ENCODE measurements at regions not wholly inside any gene's neighbourhood (a gene's known extent, or its start where the extent isn't known, plus 50 kb on each side); places are given as distances from the start of the nearest gene placed in this dataset.
A peak's percentile ranks its signal among the peaks of the same experiment; 100 is the strongest.

DNA sequence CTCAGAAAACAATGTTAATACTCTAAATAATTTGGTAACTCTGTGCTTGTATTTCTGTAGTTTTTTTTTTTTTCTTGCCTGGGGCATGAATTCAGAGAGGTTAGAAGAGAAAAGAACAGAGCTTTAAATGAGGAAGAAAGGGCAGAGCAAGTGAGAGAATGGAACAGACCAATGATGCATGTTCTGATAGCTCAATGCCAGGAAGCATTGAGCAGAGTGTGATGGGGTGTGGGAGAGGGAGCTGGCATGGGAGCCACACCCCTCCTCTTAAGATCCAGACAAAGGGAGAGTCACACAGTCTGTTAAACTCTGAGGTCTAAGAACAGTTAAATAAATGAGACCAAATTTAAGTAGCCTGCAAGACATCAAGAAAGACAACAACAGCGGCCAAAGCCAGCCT lies 538.6 kb downstream of the TUSC7 start:
- DNase-seq, result no peak
- H3K56ac ChIP-seq (ENCODE audit: low read length), result no peak overlapping the region
- H3K18ac ChIP-seq (ENCODE audit: low read length), result no peak overlapping the region
- no peak overlapping the region for H2BK15ac ChIP-seq (replicated peaks; ENCODE audit: low read depth)
- no peak overlapping the region for H3K4me2 ChIP-seq (ENCODE audit: low read length)
- H2BK120ac ChIP-seq (ENCODE audit: low read depth, low read length), result no peak overlapping the region
- WGBS (ENCODE audit: extremely low coverage, insufficient coverage, low lambda C conversion rate), result no CpG with 5 or more reads among the region's 1 CpG
- H4K5ac ChIP-seq (ENCODE audit: low read length), result no peak overlapping the region
- no peak overlapping the region for H3K27ac ChIP-seq (ENCODE audit: low read depth, low read length)
- no peaks in the 10 kb centered on the region for H3K36me3 ChIP-seq (ENCODE audit: control insufficient read depth, insufficient read depth, low read length)
- H2BK5ac ChIP-seq (ENCODE audit: low read length), result no peak overlapping the region
- no peak overlapping the region for H4K8ac ChIP-seq (ENCODE audit: low read depth, low read length)
- no peak overlapping the region for H3K23ac ChIP-seq (ENCODE audit: low read length)
- H3K79me1 ChIP-seq (ENCODE audit: low read length), result no peaks in the 10 kb centered on the region
- H2AK5ac ChIP-seq (ENCODE audit: low read length), result no peak overlapping the region
- H3K4me1 ChIP-seq (ENCODE audit: control insufficient read depth, low read depth, low read length), result no peaks in the 10 kb centered on the region
- H3K79me2 ChIP-seq (ENCODE audit: control insufficient read depth, insufficient read depth, low read length), result no peaks in the 10 kb centered on the region
- no peak overlapping the region for H3K4ac ChIP-seq (ENCODE audit: low read depth, low read length)
- H3K4me3 ChIP-seq (ENCODE audit: low read length), result no peak overlapping the region
- no peak overlapping the region for H3K9ac ChIP-seq (ENCODE audit: low read length)
- no peaks in the 10 kb centered on the region for H3K27me3 ChIP-seq (ENCODE audit: insufficient read depth, low read length, poor library complexity)

DNA sequence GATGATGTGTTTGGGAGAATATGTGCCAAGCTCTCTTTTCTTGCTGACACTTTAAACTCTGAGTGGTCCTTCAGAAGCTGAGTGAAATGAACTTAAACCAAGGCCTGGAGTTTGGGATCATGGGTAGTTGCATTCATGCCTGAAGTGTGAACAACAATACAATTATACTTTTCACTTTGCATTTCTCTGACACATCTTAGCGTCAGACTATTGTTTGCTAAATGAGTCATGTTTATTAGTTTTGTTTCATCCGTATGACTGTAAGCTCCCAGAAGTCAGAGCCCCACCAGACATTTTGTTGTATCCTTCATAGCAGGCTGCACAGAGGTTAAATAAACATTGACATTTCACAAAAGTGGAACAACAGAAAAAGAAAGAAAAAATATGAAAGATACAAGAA lies 542.6 kb downstream of the TUSC7 start:
- WGBS (ENCODE audit: extremely low coverage, insufficient coverage, low lambda C conversion rate), result no CpG with 5 or more reads among the region's 2 CpGs
- Histone ChIP-seq H2BK5ac (ENCODE audit: low read length) (no peak overlapping the region), H3K79me2 (ENCODE audit: control insufficient read depth, insufficient read depth, low read length) (no peaks in the 10 kb centered on the region), H3K27me3 (ENCODE audit: insufficient read depth, low read length, poor library complexity) (no peaks in the 10 kb centered on the region), H2BK15ac (replicated peaks; ENCODE audit: low read depth) (no peak overlapping the region), H3K9ac (ENCODE audit: low read length) (no peak overlapping the region), H2AK5ac (ENCODE audit: low read length) (no peak overlapping the region), H3K79me1 (ENCODE audit: low read length) (no peaks in the 10 kb centered on the region), H4K8ac (ENCODE audit: low read depth, low read length) (no peak overlapping the region), H2BK120ac (ENCODE audit: low read depth, low read length) (no peak overlapping the region), H4K5ac (ENCODE audit: low read length) (no peak overlapping the region), H3K27ac (ENCODE audit: low read depth, low read length) (no peak overlapping the region), H3K36me3 (ENCODE audit: control insufficient read depth, insufficient read depth, low read length) (no peaks in the 10 kb centered on the region), H3K18ac (ENCODE audit: low read length) (no peak overlapping the region), H3K4ac (ENCODE audit: low read depth, low read length) (no peak overlapping the region), H3K4me2 (ENCODE audit: low read length) (no peak overlapping the region), H3K23ac (ENCODE audit: low read length) (no peak overlapping the region), H3K4me1 (ENCODE audit: control insufficient read depth, low read depth, low read length) (no peaks in the 10 kb centered on the region), H3K4me3 (ENCODE audit: low read length) (no peak overlapping the region), H3K56ac (ENCODE audit: low read length) (no peak overlapping the region)
- DNase-seq, result no peak

DNA sequence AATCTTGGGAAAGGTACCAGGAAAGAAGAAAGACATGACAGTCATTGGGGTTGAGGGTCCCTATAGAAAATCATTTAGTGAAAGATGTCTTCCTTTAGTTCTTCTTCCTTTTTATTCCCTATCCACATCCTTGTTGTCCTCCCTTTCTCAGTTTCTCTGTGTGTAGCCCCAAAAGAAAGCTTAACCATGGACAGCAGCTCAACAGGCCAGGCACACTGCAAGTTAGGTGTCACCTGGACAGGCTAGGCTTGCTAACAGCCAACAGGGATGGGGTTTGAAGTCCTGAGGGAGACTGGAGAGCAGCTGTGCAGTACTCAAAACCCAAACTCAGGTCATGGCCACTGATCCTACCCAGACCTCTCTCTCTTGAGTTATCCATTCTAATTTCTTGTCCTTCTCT lies 543.1 kb downstream of the TUSC7 start:
- no peak overlapping the region for H3K9ac ChIP-seq (ENCODE audit: low read length)
- no peaks in the 10 kb centered on the region for H3K4me1 ChIP-seq (ENCODE audit: control insufficient read depth, low read depth, low read length)
- H3K27ac ChIP-seq (ENCODE audit: low read depth, low read length), result no peak overlapping the region
- no peak overlapping the region for H3K56ac ChIP-seq (ENCODE audit: low read length)
- H3K79me2 ChIP-seq (ENCODE audit: control insufficient read depth, insufficient read depth, low read length), result no peaks in the 10 kb centered on the region
- DNase-seq, result peak; percentile 5
- H3K18ac ChIP-seq (ENCODE audit: low read length), result no peak overlapping the region
- no peak overlapping the region for H3K4ac ChIP-seq (ENCODE audit: low read depth, low read length)
- no peak overlapping the region for H2AK5ac ChIP-seq (ENCODE audit: low read length)
- no peaks in the 10 kb centered on the region for H3K79me1 ChIP-seq (ENCODE audit: low read length)
- H4K5ac ChIP-seq (ENCODE audit: low read length), result no peak overlapping the region
- no peak overlapping the region for H3K4me3 ChIP-seq (ENCODE audit: low read length)
- no peak overlapping the region for H3K23ac ChIP-seq (ENCODE audit: low read length)
- H3K4me2 ChIP-seq (ENCODE audit: low read length), result no peak overlapping the region
- no peak overlapping the region for H2BK5ac ChIP-seq (ENCODE audit: low read length)
- no peak overlapping the region for H2BK15ac ChIP-seq (replicated peaks; ENCODE audit: low read depth)
- H3K36me3 ChIP-seq (ENCODE audit: control insufficient read depth, insufficient read depth, low read length), result no peaks in the 10 kb centered on the region
- no peak overlapping the region for H4K8ac ChIP-seq (ENCODE audit: low read depth, low read length)
- H2BK120ac ChIP-seq (ENCODE audit: low read depth, low read length), result no peak overlapping the region
- no peaks in the 10 kb centered on the region for H3K27me3 ChIP-seq (ENCODE audit: insufficient read depth, low read length, poor library complexity)

DNA sequence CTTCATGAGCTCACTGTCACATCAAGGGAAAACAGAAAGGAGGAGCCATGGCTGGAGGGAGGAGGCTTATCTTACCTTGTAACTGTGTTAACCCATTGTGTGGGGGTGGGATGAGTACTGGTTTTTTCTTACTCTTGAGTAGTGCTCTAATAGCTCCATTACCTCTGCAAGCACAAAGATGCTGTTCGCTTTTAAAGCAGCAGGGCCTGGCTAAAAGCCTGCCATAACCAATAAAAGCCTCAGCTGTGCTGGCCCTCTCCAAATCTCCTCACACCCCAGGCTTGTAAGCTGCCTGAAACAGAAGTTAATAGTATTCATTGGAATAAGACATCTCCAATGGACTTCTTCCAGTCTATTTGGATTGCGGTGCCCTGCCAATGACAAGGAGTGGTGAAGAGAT lies 544.1 kb downstream of the TUSC7 start:
- no peak overlapping the region for H2BK15ac ChIP-seq (replicated peaks; ENCODE audit: low read depth)
- H3K27me3 ChIP-seq (ENCODE audit: insufficient read depth, low read length, poor library complexity), result no peaks in the 10 kb centered on the region
- no peaks in the 10 kb centered on the region for H3K79me1 ChIP-seq (ENCODE audit: low read length)
- H3K27ac ChIP-seq (ENCODE audit: low read depth, low read length), result no peak overlapping the region
- no peak overlapping the region for H2BK5ac ChIP-seq (ENCODE audit: low read length)
- H3K4me2 ChIP-seq (ENCODE audit: low read length), result no peak overlapping the region
- peak; percentile 13 for DNase-seq
- H3K4ac ChIP-seq (ENCODE audit: low read depth, low read length), result no peak overlapping the region
- H3K4me1 ChIP-seq (ENCODE audit: control insufficient read depth, low read depth, low read length), result no peaks in the 10 kb centered on the region
- H3K4me3 ChIP-seq (ENCODE audit: low read length), result no peak overlapping the region
- no peak overlapping the region for H4K8ac ChIP-seq (ENCODE audit: low read depth, low read length)
- H2AK5ac ChIP-seq (ENCODE audit: low read length), result no peak overlapping the region
- H2BK120ac ChIP-seq (ENCODE audit: low read depth, low read length), result no peak overlapping the region
- H3K36me3 ChIP-seq (ENCODE audit: control insufficient read depth, insufficient read depth, low read length), result no peaks in the 10 kb centered on the region
- no peak overlapping the region for H3K9ac ChIP-seq (ENCODE audit: low read length)
- H3K79me2 ChIP-seq (ENCODE audit: control insufficient read depth, insufficient read depth, low read length), result no peaks in the 10 kb centered on the region
- H3K18ac ChIP-seq (ENCODE audit: low read length), result no peak overlapping the region
- no peak overlapping the region for H3K56ac ChIP-seq (ENCODE audit: low read length)
- H4K5ac ChIP-seq (ENCODE audit: low read length), result no peak overlapping the region
- H3K23ac ChIP-seq (ENCODE audit: low read length), result no peak overlapping the region
- WGBS (ENCODE audit: extremely low coverage, insufficient coverage, low lambda C conversion rate), result no CpG with 5 or more reads among the region's 2 CpGs

DNA sequence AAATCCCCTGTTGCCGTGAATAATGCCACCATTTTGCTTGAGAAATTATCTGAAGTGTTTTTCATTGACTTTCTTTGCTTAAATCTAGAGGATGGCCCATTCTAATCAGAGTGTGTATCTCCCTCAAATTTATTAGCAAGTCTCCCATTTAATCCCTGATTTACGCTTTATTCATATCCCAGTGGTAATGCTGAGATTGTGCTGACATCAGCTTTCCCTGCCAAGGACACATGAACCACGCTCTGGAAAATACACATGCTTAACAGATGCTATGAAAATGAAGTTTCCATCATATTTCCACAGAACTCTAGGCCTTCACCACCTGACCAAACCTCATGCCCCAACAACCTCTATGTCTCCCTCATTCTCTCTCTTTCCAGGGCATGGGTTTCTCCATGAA lies 545.4 kb downstream of the TUSC7 start:
- H3K36me3 ChIP-seq (ENCODE audit: control insufficient read depth, insufficient read depth, low read length), result no peaks in the 10 kb centered on the region
- H3K27me3 ChIP-seq (ENCODE audit: insufficient read depth, low read length, poor library complexity), result no peaks in the 10 kb centered on the region
- no peaks in the 10 kb centered on the region for H3K4me1 ChIP-seq (ENCODE audit: control insufficient read depth, low read depth, low read length)
- H3K4me2 ChIP-seq (ENCODE audit: low read length), result no peak overlapping the region
- H3K18ac ChIP-seq (ENCODE audit: low read length), result no peak overlapping the region
- H2AK5ac ChIP-seq (ENCODE audit: low read length), result no peak overlapping the region
- no peak overlapping the region for H3K4me3 ChIP-seq (ENCODE audit: low read length)
- H3K27ac ChIP-seq (ENCODE audit: low read depth, low read length), result no peak overlapping the region
- DNase-seq, result no peak
- H4K5ac ChIP-seq (ENCODE audit: low read length), result no peak overlapping the region
- H3K23ac ChIP-seq (ENCODE audit: low read length), result no peak overlapping the region
- no peak overlapping the region for H2BK5ac ChIP-seq (ENCODE audit: low read length)
- H2BK120ac ChIP-seq (ENCODE audit: low read depth, low read length), result no peak overlapping the region
- no peak overlapping the region for H3K56ac ChIP-seq (ENCODE audit: low read length)
- no peak overlapping the region for H3K9ac ChIP-seq (ENCODE audit: low read length)
- H3K4ac ChIP-seq (ENCODE audit: low read depth, low read length), result no peak overlapping the region
- no peak overlapping the region for H4K8ac ChIP-seq (ENCODE audit: low read depth, low read length)
- no peaks in the 10 kb centered on the region for H3K79me1 ChIP-seq (ENCODE audit: low read length)
- H2BK15ac ChIP-seq (replicated peaks; ENCODE audit: low read depth), result no peak overlapping the region
- no peaks in the 10 kb centered on the region for H3K79me2 ChIP-seq (ENCODE audit: control insufficient read depth, insufficient read depth, low read length)
- WGBS (ENCODE audit: extremely low coverage, insufficient coverage, low lambda C conversion rate), result no CpG with 5 or more reads among the region's 3 CpGs

DNA sequence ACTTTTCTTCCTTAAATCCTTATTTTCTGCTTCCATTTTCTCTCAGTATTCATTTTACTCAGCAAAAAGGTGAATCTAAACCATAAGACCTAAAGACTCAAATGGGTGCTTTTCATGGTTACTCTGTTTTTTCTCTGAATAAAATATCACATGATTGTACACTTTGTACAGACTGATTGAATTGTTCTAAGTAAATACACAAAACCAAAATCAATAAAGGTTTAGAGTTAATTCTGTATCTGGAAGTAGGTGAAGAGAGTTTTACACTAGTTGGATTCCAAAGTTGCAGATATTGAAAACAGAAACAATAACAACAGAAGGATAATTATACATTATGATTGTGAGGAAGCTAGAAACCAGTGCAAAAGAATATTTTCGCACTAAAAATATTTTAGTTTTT lies 546.2 kb downstream of the TUSC7 start:
- Histone ChIP-seq H2BK5ac (ENCODE audit: low read length) (no peak overlapping the region), H4K8ac (ENCODE audit: low read depth, low read length) (no peak overlapping the region), H3K79me2 (ENCODE audit: control insufficient read depth, insufficient read depth, low read length) (no peaks in the 10 kb centered on the region)

More for the DNA sequence above, 546.2 kb downstream of the TUSC7 start:
- Histone ChIP-seq H2BK120ac (ENCODE audit: low read depth, low read length) (no peak overlapping the region), H3K79me1 (ENCODE audit: low read length) (no peaks in the 10 kb centered on the region), H3K4me2 (ENCODE audit: low read length) (no peak overlapping the region), H3K4me1 (ENCODE audit: control insufficient read depth, low read depth, low read length) (no peaks in the 10 kb centered on the region), H3K27ac (ENCODE audit: low read depth, low read length) (no peak overlapping the region), H2BK15ac (replicated peaks; ENCODE audit: low read depth) (no peak overlapping the region), H2AK5ac (ENCODE audit: low read length) (no peak overlapping the region), H3K9ac (ENCODE audit: low read length) (no peak overlapping the region), H3K18ac (ENCODE audit: low read length) (no peak overlapping the region), H3K4ac (ENCODE audit: low read depth, low read length) (no peak overlapping the region), H3K27me3 (ENCODE audit: insufficient read depth, low read length, poor library complexity) (no peaks in the 10 kb centered on the region), H3K36me3 (ENCODE audit: control insufficient read depth, insufficient read depth, low read length) (no peaks in the 10 kb centered on the region), H3K4me3 (ENCODE audit: low read length) (no peak overlapping the region), H3K56ac (ENCODE audit: low read length) (no peak overlapping the region), H3K23ac (ENCODE audit: low read length) (no peak overlapping the region), H4K5ac (ENCODE audit: low read length) (no peak overlapping the region)
- no CpG with 5 or more reads among the region's 1 CpG for WGBS (ENCODE audit: extremely low coverage, insufficient coverage, low lambda C conversion rate)
- DNase-seq, result no peak

All from mesendoderm (in vitro differentiated cells).